Left kidney (tissue), 1 donor: ENCODE measurements at regions not wholly inside any gene's neighbourhood (a gene's known extent, or its start where the extent isn't known, plus 50 kb on each side); places are given as distances from the start of the nearest gene placed in this dataset.

Experiments used
- DNase-seq: peaks from one replicate; pipeline ENCODE4 v3.0.0-alpha.2; 2013

DNA sequence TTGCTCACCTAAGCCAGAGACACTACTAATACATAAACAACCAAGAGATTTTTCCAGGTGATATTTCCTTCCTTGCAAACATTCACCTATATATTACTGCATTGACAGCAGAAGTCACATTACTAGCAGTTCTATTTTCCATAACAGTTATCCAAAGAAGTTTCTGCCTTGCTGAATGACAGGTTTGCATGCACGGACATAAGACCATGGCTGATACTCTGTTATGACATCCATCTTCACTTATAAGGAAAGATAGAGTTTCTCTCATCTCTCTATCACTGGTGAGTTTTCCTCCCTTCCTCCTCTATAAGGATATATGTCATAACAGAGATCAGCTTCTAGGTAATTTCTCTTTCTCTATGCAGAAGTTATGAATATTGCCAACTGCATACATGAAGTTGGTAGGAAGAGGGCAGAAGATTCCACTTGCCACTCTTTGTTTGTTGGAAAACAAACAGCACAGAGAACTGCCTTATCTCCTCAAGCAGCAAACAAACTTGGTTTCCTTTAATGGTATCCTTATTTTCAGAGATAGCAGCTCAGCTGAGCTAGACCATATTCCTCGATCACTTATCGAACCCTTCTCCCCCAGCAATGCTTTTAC lies 557.0 kb downstream of the VRK1 start:
- DNase-seq: no peak

DNA sequence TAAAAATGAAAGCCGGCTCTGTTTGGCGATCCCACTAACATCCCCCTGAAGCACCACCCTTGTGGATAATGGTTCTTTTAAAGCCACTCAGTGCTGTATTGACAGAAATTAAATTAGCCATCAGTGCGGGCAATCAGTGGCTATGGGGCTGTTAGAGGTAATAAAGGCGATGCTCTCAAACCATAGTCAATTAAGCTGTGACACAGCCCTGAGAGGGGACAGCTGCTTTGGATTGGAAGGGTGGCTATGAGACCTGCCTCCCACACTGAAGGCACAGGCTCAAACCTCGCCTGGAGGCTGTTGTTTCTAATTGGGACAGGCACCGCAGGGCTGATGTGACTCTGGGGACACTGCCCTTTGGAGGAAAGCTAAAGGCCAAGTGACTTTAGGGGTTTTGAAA lies 562.2 kb downstream of the VRK1 start:
- DNase-seq: no peak

DNA sequence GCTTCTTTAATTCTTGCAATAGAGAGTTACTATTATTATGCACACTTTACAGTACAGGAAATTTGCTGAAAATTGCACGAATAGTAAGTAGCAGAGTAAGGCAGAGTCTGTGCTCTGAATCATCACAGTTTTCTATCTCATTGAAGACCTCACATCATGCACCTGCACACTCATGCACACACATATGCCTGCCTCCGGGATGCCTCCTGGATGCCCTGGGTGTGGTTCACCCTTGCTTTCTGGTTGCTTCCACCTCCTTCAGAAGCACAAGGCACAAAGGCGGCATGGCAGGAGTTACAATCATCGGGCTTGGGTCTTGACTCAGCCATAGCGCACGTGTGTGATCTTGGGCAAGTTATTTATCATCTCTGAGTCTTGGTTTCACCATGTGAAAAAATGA lies 564.0 kb downstream of the VRK1 start:
- DNase-seq: no peak

DNA sequence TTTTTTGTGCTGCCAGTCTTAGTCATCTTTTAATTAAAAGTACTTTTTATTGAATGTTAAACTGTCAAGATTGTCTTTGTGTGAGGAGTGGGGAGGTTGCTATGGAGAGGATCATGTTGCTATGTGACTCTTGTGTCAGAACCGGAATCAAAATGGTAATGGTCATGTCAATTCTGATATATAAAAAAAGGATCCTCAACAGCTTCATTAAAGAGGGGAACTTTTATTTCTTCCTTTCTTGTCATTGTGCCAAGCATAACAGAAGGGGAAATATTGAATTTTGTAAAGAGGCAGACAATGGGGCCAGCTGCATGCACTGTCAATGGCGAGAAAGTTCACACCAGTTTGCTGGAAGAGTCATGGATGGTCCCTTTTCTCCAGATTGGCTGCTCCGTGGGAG lies 564.8 kb downstream of the VRK1 start:
- DNase-seq: no peak

DNA sequence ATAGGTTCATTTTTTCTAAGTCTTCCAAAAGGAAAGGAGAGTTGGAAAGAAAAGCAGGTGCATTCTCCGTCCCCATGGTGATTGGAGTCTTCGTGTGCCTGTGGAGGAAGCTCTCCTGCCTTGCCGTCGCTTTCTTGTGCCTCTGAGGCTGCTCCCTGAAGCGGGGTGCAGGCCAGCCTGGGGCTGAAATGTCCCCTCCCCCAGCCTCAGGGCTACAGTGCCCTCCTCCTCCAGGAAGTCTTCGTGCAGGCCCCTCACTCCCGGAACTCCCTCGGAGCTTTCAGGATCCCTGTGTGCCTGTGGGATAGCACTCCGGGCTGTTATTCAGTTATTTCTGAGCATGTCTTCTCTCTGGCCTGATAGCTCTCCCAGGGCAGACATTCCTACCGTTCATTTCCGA lies 569.2 kb downstream of the VRK1 start:
- DNase-seq: no peak

DNA sequence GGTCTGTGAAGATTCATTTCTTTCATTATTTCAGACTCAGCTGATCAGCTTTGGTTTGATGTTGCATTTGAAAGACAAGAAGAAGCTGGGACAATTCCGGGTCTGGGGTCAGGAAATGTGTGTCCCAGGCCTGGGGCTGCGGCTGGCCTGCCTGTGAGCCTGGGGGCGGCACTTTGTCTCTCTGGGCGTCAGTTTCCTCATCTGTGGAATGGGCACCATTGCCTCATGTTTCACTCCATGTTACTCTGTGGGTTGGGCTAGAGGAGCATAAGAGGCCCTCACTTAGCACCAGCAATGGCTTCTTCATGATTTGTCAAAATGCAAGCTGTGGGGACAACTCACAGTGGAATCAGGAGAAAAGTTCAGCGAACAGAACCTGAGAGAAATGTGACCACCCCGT lies 570.1 kb downstream of the VRK1 start:
- no peak for DNase-seq

DNA sequence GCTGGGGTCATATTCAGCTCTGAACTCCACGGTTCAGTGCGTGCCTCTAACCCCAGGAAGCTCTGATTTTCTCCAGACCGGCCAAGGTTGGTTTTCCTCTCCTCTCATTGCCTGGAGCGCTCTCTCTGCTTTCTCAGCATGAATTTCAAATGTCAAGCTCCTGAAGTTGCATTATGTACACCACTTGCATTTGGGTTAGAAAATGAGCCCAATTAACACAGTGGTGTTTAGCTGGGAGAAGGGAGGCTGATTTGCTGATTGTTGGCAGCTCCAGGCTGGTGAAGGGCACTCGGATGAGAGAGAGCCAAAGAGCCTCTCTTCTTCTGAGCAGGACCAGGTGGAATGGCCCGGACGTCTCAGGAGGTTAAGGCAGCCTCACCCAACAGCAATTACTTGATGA lies 570.9 kb downstream of the VRK1 start:
- DNase-seq: no peak

DNA sequence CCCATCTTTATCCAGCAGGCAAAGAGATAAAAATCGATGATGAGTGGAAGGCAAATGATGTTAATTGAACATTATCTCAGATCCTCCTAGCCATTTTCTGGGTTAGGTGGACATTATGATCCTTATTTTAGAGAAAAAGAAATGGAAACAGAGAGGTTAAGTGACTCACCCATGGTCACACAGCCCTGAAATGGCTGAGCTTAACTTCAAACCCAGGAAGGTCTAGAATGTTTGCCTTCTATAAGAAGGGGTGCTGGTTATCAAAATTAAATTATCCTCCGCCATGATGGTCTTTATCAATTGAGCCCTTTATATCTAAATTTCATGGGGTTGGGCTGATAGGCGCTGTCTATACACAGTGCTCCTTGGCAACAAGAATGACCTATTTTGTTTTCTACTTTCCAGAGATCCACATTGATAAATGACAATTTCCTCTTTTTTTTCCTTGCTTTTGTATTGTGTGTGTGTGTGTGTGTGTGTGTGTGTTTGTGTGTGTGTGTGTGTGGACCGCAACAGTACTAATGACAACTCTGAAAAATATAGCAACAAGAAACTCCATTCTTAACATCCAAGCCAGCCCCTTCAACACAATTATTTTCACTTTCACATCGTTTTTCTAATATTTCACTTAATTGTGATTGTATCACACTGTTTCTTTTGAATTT lies 571.9 kb downstream of the VRK1 start:
- no peak for DNase-seq

DNA sequence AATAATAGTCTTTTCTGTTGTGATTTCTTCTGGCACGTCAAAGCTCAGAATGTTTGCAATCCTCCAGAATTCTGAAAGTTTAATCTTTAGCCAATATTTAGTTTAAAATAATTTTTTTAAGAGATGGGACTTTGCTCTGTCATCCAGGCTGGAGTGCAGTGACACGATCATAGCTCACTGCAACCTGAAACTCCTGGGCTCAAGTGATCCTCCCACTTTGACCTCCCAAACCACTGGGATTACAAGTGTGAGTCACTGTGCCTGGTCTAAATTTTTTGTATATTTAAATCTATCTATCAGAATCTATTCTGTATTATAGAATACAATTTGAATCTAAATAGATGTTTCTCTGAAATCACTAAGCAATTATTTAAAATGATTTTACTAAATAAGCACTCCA lies 572.7 kb downstream of the VRK1 start:
- no peak for DNase-seq

DNA sequence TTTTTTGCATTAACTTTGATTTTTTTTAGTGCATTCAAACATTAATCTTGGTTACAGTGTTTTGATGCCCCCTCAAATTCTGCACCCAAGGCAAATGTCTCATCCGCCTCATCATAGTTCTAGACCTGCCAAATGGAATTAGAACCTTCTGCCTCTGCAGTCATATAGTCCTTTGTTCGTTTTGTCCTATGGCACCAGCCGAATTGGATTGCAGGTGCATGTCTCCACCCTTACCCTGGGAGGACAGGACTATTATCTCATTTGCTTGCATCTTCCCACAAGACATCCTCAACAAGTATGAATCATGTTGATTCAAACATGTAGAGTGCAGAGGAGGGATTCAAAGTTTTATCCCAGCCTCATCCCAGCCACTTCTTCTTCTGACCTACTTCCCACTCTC lies 579.1 kb downstream of the VRK1 start:
- DNase-seq: no peak

DNA sequence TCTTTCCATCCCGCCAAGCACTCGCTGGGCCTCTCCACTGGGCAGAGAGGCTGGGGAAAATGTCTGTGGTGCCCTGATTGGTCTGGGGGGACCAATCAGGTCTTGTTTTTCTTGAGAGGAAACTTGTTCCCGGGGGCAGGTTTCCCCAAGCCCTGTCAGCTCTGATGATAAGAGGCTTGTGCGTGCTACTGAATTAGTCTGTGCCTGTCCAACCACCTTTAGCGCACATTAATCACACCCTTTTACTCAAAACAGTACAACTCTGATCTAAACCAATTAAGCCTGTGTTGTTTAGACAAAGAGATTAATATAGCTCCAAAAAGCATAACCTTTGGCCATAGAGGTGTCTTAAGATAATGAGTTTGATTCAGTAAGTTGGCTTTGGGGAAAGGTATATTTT lies 580.4 kb downstream of the VRK1 start:
- no peak for DNase-seq

DNA sequence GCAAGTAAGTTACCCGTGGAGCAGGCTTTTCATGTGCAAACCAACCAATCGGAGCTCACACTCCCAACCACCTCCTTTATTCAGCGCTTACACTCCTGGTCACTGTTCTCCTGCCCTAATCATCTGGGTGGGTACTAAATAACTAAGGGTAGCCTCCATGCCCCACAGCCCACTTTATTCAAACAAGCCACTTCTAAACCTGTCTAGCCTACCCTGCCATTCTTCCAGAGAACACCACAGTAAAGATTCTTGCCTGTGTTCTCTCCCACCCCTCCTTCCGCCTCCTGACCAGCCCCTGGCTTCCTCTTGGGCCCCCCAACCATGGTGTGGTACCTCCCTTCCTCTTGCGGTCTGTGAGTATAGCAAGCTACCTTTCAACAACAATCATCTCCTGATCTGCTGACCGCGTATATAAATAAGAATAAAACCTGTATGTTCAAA lies 581.9 kb downstream of the VRK1 start:
- no peak for DNase-seq

DNA sequence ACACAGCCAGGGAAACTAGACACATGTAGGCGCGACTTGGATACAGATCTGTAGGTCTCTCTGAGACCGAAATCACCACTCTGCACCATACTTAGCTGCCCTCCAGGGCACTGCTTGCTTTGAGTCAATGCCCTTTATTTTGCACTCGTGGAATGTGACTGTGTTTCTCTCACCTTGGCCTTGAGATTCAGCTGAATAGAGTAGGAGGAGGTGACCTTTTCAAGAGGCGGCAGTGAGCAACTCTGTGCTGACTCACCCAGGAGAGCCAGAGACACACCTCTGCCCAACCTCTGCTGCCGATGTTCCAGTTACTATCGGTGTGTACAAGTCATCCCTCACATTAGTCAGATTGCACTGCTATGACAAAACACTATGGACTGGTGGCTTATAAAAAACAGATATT lies 583.4 kb downstream of the VRK1 start:
- no peak for DNase-seq

DNA sequence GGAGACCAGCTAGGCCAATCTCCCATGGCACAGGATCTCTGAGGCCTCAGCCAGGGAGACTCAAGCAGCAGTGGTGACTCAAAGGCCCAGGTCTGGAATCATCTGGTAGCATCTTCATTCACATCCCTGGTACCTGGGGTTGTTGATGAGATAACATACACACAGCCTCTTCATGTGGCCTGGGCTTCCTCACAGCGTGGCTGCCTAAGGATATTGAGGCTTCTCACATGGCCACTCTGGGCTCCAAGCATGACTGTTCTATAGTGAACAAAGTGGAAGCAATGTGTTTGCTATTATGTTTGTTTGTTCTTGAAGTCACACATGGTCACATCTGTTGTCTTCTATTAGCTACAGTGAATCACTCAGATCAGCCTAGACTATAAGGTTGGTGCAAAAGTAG lies 584.1 kb downstream of the VRK1 start:
- no peak for DNase-seq

DNA sequence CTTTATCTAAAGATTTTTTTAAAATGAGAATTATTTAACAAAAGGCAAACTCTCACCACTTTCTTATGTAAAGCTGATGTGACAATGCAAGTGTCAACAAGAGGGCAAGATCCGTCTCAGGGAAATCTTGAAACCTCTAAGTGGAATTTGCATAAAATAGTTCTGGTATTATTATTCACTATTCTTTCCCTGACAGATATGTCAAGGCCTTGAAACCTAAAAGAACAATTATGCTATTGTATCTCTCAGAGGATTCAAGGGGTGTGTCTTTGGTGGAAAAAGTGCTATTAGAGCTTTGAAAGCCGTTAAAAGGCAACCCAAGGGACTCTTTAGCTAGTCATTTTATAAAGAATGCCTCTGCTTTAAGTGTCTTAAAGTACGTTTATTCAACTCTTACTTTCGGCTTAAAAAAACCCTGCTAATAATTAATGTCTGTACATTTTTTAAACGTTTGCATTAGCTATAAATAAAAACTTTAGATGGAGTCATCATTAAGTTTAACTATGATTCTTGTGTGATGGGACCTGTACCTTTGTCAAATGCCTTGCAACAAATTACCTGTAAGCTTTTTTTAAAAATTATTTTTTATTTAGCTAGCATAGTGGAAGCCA lies 585.5 kb downstream of the VRK1 start:
- no peak for DNase-seq

DNA sequence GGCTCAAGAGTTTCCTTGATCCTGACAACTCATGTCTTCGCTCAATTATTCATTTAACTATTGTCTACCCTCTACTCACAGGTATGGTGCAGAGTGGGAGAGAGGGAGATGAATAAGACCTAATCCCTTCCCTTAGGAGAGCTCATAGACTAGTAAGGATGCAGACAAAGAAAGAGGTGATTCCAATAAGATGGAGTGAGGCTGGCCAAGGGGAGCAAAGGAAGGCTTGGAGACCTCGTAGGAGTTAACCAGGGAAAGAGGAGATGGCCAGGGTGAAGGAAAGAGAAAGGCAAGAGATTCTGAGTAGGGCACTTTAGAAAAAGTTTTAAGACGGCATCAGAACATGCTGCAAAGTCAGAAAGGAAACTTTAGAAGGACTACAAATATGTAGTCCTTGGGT lies 588.5 kb downstream of the VRK1 start:
- no peak for DNase-seq

DNA sequence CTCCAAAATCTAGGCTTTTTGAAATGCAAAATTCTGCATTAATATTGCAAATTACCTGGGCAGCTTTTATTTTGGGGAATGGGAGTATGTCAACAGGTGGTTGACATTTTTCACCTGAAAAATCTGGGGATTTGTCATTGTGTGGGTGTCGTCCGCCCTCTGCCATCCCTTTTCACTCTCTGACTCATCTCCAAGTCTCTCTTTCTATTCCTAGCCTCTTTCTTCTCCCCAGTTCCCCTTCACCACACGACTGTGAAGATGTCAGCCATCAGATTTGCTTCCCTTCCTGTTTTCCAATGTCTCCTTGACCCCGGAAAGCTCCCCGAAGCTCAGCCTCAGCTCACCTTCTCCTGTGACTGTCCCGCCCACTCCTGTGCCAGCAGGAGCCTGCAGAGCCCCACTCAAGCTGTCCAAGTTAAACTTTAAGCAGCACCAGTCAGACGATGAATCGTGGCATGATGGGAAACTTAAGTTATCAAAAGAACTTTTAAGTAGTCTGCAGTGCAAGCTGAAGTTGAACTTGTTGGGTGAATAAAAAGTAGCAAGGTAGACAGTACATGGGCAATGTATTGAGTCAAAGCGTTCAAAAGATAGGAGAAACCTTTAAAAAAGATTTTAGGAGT lies 590.2 kb downstream of the VRK1 start:
- DNase-seq: no peak

DNA sequence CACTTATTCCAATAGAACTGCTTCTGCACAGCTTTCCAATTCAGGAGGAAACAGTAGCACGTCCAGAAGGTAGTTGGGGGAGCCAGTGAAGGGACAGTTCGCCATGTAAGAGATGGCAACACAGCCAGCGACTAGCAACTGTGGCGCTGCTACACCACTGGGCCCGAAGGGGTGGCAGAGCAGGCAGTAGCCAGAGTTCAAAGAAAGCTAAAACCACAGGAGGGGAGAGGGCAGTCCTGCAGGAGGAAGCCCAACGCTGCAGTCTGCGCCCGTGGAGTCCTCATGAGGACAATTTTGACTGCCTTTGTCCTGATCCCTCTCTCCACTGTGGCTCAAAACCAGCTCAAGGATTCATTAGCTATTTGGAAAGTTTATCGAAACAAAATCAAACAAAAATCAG lies 591.2 kb downstream of the VRK1 start:
- no peak for DNase-seq

DNA sequence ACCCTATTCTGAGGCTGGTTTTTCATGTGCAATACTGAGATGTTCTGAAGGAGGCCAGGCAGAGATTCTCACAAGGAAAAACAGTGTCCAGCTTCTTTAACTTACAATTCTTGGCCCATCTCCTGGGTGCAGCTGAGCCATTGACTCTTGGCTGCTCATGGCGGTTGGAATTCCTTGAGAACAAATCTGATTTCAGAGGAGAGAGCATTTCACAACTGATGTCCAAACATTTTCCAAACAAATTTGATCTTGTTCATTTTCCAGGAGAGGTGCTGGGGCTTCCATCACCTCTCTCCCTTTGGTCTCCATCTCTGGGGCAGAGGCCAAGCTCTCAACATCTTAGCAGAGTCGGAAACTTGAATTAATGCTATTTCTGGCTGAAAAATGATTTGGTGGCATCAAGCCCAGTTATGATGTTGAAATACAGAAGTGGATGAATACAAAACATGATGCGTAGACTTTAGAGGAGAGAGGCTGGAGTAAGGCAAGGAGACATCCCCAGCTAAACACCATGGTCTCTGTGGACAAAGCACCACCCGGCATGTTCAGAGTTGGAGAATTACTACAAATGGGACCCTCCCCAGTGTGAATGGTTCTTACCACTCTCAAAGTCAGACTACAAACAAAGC lies 593.0 kb downstream of the VRK1 start:
- DNase-seq: no peak

DNA sequence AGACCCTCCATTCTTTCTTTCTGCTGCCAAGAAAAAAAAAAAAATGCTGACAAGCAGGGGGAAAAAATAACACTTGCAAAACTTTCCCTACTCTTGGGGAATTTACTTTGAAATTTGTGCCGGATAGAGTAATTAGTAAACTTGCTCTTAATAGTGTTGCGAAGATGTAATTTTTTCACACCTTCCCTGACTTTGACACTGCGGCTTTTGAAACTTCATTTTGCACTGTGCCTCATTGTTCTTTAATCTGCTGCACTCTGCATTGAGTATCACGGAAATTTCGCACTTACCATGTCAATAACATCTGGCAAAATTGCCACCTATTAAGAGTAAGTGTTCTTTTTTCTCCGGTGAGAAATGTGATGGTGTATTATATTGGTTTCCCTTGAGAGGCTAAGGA lies 596.1 kb downstream of the VRK1 start:
- DNase-seq: no peak

DNA sequence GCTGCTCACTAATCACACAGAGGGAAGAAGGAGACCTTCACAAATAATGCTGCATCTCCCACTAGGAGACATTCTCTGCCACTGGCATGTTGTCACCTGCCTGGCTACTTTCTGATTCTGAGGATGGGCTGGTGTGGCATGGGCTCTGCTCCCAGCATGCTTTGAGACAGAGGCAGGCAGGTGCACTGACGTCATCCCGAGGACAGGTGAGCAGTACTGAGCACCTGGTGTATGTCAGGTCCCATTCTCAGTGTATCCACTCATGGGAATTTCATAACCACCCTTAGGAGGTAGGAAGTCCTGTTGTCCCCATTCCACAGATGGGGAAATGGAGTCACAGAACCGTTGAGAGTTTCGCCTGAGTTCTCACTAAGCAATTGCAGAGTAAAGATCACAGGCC lies 597.9 kb downstream of the VRK1 start:
- DNase-seq: no peak

DNA sequence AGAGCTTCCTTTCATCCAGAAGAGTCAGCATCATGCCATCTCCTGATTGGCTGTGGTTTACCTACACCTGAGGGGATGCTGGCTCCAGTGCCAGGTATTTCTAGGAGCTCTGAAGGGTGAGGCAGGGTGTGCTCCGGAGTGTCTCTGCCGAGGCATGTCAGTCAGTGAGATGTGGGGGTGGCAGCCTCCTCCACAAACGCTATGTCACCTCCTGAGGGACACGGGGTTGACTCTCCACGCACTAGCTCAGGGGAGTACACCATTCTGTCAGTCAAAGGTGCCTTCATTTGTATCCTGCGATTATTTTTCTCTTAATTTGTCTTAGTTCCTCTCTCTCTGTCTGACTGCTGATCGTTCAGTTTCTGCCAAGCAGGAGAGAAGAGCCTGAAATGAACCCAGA lies 604.5 kb downstream of the VRK1 start:
- DNase-seq: no peak

DNA sequence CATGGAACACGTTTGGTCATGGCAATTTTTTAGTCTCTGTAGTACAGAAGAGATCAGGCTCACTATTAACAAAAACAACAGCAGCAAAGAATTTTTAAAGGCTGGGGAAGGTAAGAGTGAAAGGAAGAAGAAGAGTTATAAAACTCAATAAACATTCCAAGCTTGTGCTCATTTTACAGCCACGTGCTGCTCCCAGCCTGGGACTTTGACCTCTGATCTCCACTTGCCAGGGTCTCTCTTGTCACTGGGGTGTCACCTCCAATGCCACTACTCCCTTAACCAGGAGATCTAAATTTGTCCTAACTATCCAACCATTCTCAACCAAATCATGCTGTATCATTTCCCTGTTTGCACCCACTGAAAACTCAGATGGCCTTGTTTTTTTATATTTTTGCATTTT lies 605.1 kb downstream of the VRK1 start:
- no peak for DNase-seq
